ENCODE measurements at regions not wholly inside any gene's neighbourhood (a gene's known extent, or its start where the extent isn't known, plus 50 kb on each side); places are given as distances from the start of the nearest gene placed in this dataset.

GRCh38 chr18:32542221-32542798 lies 71.6 kb upstream of the GAREM1 start:
- no peak for DNase-seq (ENCODE audit: low spot score)

DNA sequence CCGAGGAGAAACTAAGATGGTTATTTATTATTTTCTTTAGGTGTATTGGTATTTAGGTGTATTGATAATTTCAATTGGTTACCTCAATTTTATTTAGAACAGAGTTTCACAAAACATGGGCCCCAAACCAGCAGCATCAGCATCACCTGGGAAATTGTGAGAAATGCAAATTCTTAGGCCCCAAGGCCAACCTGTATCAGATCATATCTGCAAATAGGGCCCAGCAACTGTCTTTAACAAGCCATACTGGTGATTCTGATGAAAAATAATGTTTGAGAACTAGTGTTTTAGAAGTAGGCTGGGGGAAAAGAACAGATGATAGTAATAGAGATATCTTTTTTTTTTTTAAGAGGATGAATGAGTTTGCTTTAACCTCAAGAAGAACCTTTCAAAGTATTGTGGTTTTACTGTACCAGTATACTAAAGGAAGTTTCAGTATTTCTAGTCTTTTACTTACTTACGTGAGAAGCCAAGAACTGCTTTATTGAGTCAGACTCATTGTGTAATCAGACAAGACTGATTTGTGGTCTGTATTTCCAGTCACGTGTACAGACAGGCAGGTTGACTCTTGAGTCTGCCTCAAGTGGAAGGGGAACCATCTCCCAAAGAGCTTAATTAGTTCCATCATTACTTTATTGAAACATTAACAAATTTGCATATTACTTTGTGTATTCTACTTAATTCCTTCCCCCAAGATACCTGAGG lies 60.4 kb upstream of the GAREM1 start:
- DNase-seq (ENCODE audit: low spot score) = no peak

- DNase-seq (ENCODE audit: low spot score) = no peak
Measured at GRCh38 chr18:32529722-32530420, 59.2 kb upstream of the GAREM1 start.

- DNase-seq (ENCODE audit: low spot score) = no peak
Measured at GRCh38 chr18:32520771-32521170, 50.1 kb upstream of the GAREM1 start.
